Stimulated activated CD8-positive, alpha-beta memory T cell treated with anti-CD3 and anti-CD28 coated beads, Interleukin-4, amount 100 ng/mL, for 48 hours (primary cell): ENCODE measurements at regions not wholly inside any gene's neighbourhood (a gene's known extent, or its start where the extent isn't known, plus 50 kb on each side); places are given as distances from the start of the nearest gene placed in this dataset.

Experiments used
- DNase-seq: peaks from one replicate; pipeline ENCODE4 v3.0.0-alpha.2; 2020

DNA sequence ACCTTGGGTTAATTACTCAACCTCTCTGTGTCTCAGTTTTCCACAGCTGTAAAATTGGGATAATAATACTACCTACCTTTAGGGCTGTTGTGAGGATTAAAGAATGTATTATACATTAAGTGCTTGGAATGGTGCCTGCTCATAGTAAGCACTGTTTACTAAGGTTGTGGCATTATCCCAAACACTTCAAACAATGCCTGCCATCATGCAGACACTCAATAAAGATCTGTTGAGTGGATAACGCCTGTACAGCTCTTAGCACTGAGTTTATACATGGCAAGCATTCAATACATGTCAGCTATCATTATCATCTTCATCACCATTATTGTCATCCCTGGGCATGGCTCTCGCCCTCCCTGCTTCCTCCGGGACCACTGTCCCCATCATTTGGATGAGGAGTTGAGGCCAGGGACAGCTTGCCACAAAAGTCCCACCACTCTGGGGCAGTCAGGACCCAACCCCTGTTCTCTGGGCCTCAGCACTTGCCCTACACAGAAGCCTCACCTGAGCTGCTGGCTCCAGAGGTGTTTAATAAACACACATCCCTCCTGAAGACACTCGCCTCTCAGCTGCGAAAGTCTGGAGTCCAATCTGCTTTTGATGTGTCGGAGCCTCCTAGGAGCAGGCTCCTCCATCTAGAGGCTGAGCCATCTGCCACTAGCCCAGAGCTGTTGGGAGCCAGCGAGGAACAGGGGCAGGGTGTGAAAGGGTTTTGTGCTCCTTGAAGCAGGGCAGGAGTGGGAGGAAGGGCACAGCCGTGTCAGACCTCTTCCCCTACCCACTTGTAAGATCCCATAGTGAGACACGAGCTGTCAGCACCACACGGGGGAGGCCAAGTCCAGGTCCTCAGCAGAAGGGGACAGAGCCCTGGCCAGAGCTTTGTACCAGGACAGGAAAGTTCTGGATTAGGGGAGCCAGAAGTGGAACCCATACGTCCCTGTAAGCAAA lies 80.9 kb upstream of the ZC3H12A start:
- no peak for DNase-seq

DNA sequence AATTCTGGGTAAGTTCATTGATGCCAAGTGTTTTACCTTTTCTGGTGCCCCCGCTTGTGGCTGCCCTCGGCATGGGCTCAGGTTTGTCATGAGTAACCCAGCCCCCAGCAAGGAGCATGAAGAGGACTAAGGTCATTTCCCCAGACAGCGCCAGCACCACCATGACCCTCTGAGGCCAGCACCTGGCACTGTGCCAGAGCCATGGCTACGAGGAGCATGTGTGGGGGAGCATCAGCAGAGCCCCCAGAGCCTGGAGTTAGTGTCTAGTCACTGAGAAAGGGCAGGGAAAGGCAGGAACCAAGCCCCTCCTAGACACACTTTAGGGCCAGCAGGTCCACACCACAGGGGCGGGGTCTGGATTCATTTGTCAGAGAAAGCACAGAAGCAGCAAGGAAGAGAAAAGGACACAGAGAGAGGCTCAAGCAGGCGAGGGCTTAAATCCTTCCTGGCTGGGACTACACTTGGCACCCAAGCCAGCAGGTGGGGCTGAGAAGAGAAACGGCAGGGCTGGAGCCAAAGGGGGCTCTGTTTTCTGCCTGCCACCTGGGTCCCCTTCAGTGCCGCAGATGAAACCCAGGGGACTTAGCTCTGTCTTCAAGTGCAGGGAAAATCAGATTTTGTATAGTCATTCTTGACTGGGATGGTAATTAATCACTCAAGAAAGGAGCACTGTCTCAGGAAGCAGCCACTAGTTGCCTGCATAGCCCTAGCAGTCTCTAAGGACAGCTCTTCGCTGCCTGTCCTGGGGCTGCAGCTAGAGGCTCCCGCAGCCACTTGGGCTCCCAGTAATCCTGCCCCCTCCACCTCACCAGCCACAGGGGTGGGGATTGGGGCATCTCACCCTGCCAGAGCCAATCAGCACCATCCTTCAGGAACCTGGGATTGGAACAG lies 79.6 kb upstream of the ZC3H12A start:
- no peak for DNase-seq

DNA sequence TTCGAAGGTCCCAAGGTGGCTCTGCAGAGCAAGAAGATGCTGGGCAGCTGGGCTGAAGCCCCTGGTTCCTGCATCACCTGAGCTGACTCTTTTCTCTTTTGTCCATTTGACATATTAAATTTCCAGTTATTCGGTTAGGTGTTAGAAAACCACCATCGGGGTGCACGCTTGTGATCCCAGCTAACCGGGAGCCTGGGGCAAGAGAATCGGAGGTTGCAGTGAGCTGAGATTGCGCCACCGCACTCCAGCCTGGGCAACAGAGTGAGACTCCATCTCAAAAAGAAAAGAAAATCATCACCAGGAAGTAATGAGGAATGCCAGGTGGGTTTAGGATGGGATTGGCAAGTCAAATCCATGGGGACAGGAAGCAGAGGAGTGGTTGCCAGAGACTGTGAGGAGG lies 76.3 kb upstream of the ZC3H12A start:
- no peak for DNase-seq

DNA sequence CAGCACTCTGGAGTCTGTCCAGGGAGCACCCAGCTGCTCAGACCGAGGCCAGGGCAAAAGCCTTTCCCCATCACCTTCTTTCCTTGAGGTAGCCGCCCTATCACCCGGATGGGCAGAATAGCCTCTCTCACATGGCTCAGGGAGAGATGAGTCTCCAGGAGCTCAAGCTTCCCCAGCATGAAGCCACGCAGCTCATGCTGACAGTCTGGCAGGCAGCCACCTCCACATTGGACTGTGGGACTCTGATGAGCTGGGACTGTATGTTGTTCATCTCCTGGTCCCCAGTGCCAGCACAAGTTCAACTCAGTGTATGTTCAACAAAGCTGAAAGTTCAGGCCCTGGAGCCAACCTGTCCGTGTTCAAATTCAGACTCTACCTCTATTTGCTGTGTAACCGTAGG lies 75.2 kb upstream of the ZC3H12A start:
- DNase-seq: no peak

DNA sequence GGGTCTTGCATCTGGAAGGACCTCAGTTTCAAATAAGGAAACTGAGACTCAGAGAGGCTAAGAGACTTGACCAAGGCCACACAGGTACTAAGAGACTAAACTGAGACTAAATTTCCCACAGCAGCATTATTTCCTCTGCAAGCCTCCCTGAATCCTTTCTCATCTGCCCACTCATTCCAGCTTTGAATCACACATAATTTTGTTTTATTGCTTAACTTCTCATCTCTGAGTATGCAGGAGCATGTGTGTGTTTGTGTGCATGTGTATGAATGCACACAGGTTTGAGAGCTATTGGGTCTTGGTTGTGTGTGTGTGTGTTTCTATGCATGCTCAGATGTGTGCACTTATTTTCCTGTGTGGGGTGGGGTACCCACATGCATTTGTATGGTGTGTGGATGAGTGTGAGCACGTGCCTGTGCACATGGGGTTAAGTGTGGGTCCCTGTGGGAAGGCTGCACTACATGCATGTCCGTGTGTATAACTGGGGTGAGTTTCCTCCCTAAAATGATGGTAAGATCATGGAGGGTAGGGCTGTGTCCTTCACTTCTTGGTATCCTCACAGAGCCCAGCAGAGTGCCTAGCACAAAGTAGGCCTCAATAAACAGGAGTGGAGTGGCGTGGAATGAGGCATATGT lies 74.4 kb upstream of the ZC3H12A start:
- DNase-seq: no peak

DNA sequence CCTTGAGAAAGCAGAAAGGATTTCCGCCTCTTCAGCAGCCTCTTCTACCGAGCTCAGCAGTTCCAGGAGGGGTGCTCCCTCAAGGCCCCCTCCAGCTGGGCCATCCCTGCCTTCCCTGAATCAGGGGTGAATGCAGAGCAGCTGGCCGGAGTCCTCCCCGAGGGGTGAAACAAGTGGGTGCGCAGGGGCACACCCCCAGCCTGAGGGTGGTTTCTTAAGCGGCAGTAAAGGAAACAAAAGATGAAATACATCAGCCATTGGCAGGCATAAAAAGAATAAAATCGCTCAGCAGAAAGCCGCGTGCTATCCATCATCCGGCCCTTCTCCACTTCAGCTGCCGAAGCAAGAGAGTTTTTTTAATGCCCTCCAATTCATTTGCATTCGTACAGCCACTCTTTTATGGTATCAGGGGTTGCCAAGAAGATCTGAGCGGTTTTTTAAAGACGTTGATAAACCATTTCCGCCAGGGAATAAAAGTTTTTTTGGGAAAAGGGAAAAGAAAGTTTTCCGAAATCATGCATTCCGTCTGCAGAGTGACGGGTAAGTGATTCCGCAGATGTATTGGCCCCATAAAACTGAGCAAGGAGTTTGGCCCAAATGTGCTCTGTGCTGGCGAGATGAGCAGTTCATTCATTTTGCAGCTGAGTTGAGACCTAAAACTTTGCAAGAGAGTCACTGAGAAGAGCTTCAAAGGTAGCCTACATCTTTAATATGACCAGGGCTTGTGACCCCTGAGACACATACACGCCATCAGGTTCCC lies 73.7 kb upstream of the ZC3H12A start:
- no peak for DNase-seq

DNA sequence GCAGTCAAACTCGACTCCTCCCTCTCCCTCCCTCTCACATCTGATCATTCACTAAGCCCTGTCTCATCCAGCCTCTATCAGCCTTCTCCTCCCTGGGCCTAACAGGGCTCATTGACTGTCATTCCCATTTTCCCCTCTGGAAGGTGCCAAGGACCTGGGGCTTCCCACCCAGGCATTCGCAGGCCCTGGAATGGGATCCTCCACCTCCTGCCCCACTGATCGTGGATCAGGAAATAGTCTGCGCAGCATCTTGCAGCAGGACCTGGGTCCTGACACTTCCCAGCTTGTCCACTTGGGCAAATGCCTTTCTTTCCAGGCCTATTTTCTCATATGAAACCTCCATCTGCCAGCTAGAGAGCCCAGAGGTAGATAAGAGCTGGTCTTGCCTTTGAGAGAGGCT lies 71.2 kb upstream of the ZC3H12A start:
- DNase-seq: no peak

DNA sequence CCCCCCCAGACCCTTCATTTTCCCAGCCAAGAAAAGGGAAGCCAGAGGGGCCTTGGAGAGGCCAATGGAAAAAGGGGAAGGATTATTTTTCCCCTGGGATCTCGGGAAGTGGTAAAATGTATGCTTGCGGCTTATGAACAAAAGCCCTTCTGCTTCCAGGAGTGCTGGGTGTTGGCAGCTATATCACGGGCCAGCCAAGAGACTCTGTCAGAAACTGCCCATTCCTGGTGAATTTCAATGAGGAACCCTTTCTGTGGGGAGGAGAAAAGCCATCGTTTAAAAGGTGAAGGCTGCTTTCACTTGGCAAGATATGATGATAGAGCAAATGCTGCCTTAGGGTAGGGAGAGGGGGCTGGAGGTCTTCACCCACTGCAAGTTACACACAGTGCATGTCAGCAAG lies 69.7 kb upstream of the ZC3H12A start:
- DNase-seq: no peak

DNA sequence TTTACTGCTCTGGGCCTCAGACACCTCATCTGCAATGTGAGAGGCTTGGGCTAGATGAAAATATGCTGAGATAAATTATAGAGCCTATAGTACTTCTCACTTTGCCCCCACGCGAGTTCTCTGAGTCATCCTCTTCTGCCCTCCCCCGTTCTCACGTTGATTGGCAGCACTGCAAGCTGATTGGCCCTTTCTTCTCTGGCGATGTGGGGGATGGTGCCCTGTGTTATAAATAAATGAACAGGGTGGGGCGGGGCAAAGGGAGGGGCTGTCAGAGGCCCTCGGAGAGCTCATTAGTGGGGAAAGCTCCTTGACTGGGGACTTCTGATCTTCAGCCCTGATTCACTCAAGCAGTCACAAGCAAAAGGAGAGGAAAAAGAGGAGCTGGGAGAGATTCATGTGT lies 64.3 kb upstream of the ZC3H12A start:
- DNase-seq: peak; percentile 34

DNA sequence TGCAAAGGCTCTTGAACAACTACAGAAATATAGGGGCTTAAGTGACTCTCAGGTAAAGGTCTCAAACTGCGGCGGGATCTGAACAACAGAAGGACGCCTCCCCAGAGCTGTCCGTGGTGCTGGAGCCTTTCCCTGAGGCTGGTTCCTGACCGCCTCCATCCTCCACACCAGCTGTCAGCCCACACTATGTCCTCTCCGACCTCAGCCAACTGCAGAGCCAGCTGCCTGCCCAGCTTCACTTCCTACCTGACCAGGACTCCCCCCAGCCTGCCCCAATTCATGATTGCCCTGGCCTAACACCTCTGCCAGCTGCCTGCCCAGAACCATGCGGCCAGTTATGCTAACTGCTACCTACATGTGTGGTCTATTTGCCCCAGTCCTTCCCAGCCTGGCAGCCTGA lies 63.6 kb upstream of the ZC3H12A start:
- peak; percentile 43 for DNase-seq

DNA sequence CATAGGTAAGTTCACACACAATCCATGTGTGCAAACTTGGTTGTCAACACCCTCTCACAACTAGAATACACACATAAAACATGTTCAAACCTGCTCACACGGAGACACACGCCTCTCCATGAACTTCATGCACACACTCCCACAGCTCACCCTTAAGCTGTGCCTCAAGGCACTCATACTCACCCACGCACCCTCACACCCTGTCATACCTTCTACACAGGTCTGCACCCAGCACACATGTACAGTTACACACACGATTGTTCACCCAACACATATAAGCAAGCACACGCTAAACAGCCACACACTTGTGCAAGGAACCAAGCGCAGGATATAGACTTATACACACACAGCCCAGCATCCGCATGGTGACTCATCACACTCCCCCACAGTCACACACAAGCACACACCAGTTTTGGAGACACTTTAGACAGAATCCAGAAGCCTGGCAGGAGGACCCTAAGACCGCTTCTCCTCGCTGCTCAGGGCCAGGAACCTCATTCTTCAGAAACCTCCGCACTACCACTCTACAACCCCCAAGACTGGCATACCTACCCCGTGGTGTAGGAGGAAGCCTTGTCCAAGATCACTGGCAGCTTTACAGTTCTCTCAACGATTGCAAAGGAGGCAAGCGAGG lies 58.7 kb upstream of the ZC3H12A start:
- DNase-seq: no peak

DNA sequence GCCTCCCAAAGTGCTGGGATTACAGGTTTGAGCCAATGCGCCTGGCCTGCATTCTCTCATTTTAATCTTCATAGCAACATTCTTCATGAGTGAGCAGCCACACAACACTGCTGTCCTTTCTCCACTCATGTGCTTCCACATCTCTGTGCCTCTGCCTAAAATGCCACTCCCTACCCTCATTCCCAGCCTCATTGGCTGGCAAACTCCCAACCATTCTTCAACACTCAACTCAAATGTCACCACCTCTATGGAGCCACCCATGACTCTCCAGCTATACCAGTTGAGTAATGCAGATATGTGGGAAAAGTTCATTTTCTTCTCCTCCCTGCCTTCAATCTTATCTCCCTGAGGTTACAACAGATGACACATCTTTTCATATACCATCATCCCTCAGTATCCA lies 53.9 kb upstream of the ZC3H12A start:
- no peak for DNase-seq

DNA sequence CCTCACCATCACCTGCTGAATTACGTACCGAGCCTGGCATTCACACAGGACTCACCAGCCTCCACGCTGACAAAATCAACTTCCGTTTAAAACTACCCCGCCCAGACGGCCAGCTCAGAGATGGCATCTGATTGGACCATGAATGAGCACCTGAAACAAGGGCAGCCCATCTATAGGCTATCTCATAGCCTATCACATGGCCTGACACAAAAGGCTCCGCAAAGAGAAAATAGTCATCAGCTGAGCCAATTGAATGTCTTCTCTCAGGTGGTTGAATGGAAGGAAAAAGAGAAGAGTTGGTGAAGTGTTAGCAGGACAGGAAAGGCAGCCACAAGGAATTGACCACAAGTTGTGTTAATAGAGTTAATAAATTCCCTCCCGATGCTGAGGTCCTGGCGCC lies 50.6 kb upstream of the ZC3H12A start:
- no peak for DNase-seq

DNA sequence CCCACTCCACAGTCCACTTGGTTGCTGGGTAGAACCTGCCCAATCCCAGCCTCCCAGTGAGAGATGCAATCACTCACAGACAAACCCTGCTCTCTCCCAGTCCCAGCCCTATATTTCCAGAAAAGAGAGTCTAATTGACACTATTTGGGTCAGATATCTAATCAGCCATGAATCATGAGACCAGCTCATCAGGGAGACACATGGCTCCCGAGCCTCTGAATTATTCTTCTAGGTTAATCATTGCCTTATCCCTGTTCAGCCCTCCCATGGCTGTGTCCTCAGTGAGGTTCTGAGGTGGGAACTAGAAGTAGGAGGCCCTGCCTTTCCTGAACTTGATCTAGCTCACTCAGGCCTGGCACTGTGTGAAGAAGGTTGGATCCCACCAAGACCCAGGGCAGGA lies 49.9 kb upstream of the ZC3H12A start:
- no peak for DNase-seq
